ENCODE measurements at regions not wholly inside any gene's neighbourhood (a gene's known extent, or its start where the extent isn't known, plus 50 kb on each side); places are given as distances from the start of the nearest gene placed in this dataset.

GRCh38 chr1:219434923-219435297 lies 178.0 kb downstream of the ZC3H11B start:
- H3K4me3 ChIP-seq (replicated peaks in 1 of 2; ENCODE audit: low read depth in 1 of 2, low read length in 2 of 2), result no peak overlapping the region
- DNase-seq (ENCODE audit: low read depth, low spot score) (no peak), ATAC-seq (no peak)
- H4K20me1 ChIP-seq (ENCODE audit: insufficient read depth), result no peaks in the 10 kb centered on the region
- BruUV-seq (replicated peaks), result no TSS peak
- H3K9ac ChIP-seq (ENCODE audit: low read length), result no peak overlapping the region
- ChIA-PET RAD21 (ENCODE audit: low non-redundant PET in 1 of 2, low total read pairs in 2 of 2, uncharacterized antibody in 2 of 2, unreplicated experiment in 2 of 2) (no interaction called here), CTCF (no interaction called here), POLR2A (no interaction called here)
- H3K9me3 ChIP-seq (ENCODE audit: control insufficient read depth in 1 of 2, insufficient read depth in 1 of 2, low read depth in 1 of 2, low read length in 2 of 2), result no peaks in the 10 kb centered on the region
- no peak overlapping the region for H3K27ac ChIP-seq (ENCODE audit: low read depth, low read length)
- no peak overlapping the region for H3K4me2 ChIP-seq (ENCODE audit: low read length)
- H3K79me2 ChIP-seq (ENCODE audit: insufficient read depth, low read length), result no peaks in the 10 kb centered on the region
- H3K9me2 ChIP-seq (ENCODE audit: insufficient read depth), result no peaks in the 10 kb centered on the region
- no peaks in the 10 kb centered on the region for H3K4me1 ChIP-seq (ENCODE audit: control insufficient read depth in 1 of 2, insufficient read depth in 2 of 2, low read length in 2 of 2)
- TF ChIP-seq POLR2AphosphoS5 (IDR thresholded peaks at IDR 0.05; ENCODE audit: low read depth, low read length), result no peak
- no peak for TF ChIP-seq ZFX (IDR thresholded peaks at IDR 0.05)
- TF ChIP-seq JUND (IDR thresholded peaks at IDR 0.05), result no peak
- TF ChIP-seq RAD21 (IDR thresholded peaks at IDR 0.05; ENCODE audit: low read depth), result no peak
- no peak for TF ChIP-seq CEBPB (IDR thresholded peaks at IDR 0.05; ENCODE audit: low read depth)
- TF ChIP-seq MAX (IDR thresholded peaks at IDR 0.05), result no peak
- TF ChIP-seq ZBTB33 (IDR thresholded peaks at IDR 0.05; ENCODE audit: extremely low read depth, insufficient replicate concordance, low read length), result no peak
- TF ChIP-seq SP1 (IDR thresholded peaks at IDR 0.05; ENCODE audit: low read depth), result no peak
- TF ChIP-seq CTCF (IDR thresholded peaks at IDR 0.05 in 2 of 3, conservative IDR thresholded peaks at IDR 0.05 in 1 of 3; ENCODE audit: borderline replicate concordance in 1 of 3, insufficient read depth in 1 of 3, low read depth in 2 of 3, low read length in 2 of 3), result no peak
- no peak for TF ChIP-seq CBX3 (IDR thresholded peaks at IDR 0.05; ENCODE audit: low read depth)
- no peak for TF ChIP-seq REST (IDR thresholded peaks at IDR 0.05; ENCODE audit: low read depth)
- no peak for TF ChIP-seq SIN3A (IDR thresholded peaks at IDR 0.05; ENCODE audit: low read depth)
- no peak for TF ChIP-seq SRF (IDR thresholded peaks at IDR 0.05; ENCODE audit: low read depth)
- intact Hi-C loops (cut with micrococcal nuclease), result no loop called here
- no peaks in the 10 kb centered on the region for H3K36me3 ChIP-seq (ENCODE audit: control insufficient read depth in 1 of 2, insufficient read depth in 2 of 2, low read length in 2 of 2)
- H2AFZ ChIP-seq (ENCODE audit: low read depth, low read length, poor library complexity, severe bottlenecking), result no peak overlapping the region
- H3K27me3 ChIP-seq (ENCODE audit: insufficient read depth, low read length), result no peaks in the 10 kb centered on the region

Measured in HCT116 (cell line).